Astrocyte (in vitro differentiated cells and primary cell): ENCODE measurements at regions not wholly inside any gene's neighbourhood (a gene's known extent, or its start where the extent isn't known, plus 50 kb on each side); places are given as distances from the start of the nearest gene placed in this dataset.
"Not testable (repeated sequence)": the region's sequence is repeated elsewhere in the genome, so short reads cannot be mapped to it uniquely, and the experiment has no call there.

Source experiments
- CTCF ChIP-seq: IDR thresholded peaks from 2 replicates; pipeline ENCODE4 v1.5.1; 2011; ENCODE audit warnings: low read depth, mild to moderate bottlenecking, inconsistent platforms, low read length, moderate library complexity; ENCODE audit not compliant: insufficient read depth
- EZH2 ChIP-seq: IDR thresholded peaks from 2 replicates; pipeline ENCODE4 v1.6.1; 2012; ENCODE audit warnings: mild to moderate bottlenecking, low read length, inconsistent platforms; ENCODE audit not compliant: insufficient read depth

DNA sequence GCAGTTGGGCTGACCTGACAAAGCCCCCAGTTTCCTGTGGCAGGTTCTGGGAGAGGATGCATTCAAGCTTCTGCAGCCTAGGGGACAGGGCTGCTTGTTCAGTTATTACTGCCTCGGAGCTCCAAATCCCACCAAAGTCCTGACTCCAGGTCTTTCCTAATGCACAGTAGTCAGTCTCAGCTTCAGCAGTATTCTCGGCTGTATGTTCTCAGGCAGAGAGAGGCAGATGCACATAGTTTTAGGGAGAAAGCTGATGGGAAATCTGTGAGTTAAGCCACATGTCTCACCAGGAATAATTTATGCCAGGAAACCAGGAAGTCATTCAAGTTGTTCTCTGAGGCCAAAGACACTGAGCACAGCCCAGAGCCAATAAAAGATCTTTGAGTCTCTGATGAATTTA is 75.3 kb upstream of the BLTP1 start:
- TF ChIP-seq CTCF, EZH2: not testable (repeated sequence)
